ENCODE measurements at regions not wholly inside any gene's neighbourhood (a gene's known extent, or its start where the extent isn't known, plus 50 kb on each side); places are given as distances from the start of the nearest gene placed in this dataset.

GRCh38 chr5:6248132-6248531, 130.2 kb downstream of the MED10 start:
- Histone ChIP-seq H3K9ac (ENCODE audit: low read depth, low read length) (no peak overlapping the region), H3K4me1 (ENCODE audit: insufficient read depth, low read length) (no peaks in the 10 kb centered on the region)
- no peak for ATAC-seq (ENCODE audit: insufficient read depth, low read depth)

GRCh38 chr5:6246820-6247437, 131.4 kb downstream of the MED10 start:
- Histone ChIP-seq H3K9me3 (ENCODE audit: insufficient read depth, low read length, severe bottlenecking) (no peaks in the 10 kb centered on the region), H3K27ac (ENCODE audit: low read length) (no peak overlapping the region), H3K4me2 (ENCODE audit: insufficient read depth, low read length) (no peak overlapping the region), H3K79me2 (ENCODE audit: insufficient read depth, low read length) (no peaks in the 10 kb centered on the region), H3K9ac (ENCODE audit: low read depth, low read length) (no peak overlapping the region), H4K20me1 (ENCODE audit: insufficient read depth, low read length) (no peaks in the 10 kb centered on the region), H3K36me3 (ENCODE audit: insufficient read depth, low read length) (no peaks in the 10 kb centered on the region), H2AFZ (ENCODE audit: low read depth, low read length) (no peak overlapping the region), H3K4me3 (ENCODE audit: low read depth in 1 of 2, low read length in 2 of 2) (no peak overlapping the region), H3K4me1 (ENCODE audit: insufficient read depth, low read length) (no peaks in the 10 kb centered on the region), H3K27me3 (ENCODE audit: insufficient read depth, low read length, poor library complexity) (no peaks in the 10 kb centered on the region)
- ATAC-seq (ENCODE audit: insufficient read depth, low read depth) (no peak), DNase-seq (no peak)
- TF ChIP-seq EZH2 (IDR thresholded peaks at IDR 0.05; ENCODE audit: borderline replicate concordance, low read depth, low read length, severe bottlenecking): no peak
- TF ChIP-seq CTCF (IDR thresholded peaks at IDR 0.05; ENCODE audit: borderline replicate concordance, extremely low read depth, low read length, poor library complexity, severe bottlenecking): no peak

More at GRCh38 chr5:6248132-6248531, 130.2 kb downstream of the MED10 start:
- Histone ChIP-seq H2AFZ (ENCODE audit: low read depth, low read length) (no peak overlapping the region), H3K79me2 (ENCODE audit: insufficient read depth, low read length) (no peaks in the 10 kb centered on the region), H3K27ac (ENCODE audit: low read length) (no peak overlapping the region), H3K4me3 (ENCODE audit: low read depth in 1 of 2, low read length in 2 of 2) (no peak overlapping the region), H3K9me3 (ENCODE audit: insufficient read depth, low read length, severe bottlenecking) (no peaks in the 10 kb centered on the region), H3K36me3 (ENCODE audit: insufficient read depth, low read length) (no peaks in the 10 kb centered on the region), H4K20me1 (ENCODE audit: insufficient read depth, low read length) (no peaks in the 10 kb centered on the region), H3K27me3 (ENCODE audit: insufficient read depth, low read length, poor library complexity) (no peaks in the 10 kb centered on the region), H3K4me2 (ENCODE audit: insufficient read depth, low read length) (no peak overlapping the region)
- DNase-seq: no peak
- TF ChIP-seq EZH2 (IDR thresholded peaks at IDR 0.05; ENCODE audit: borderline replicate concordance, low read depth, low read length, severe bottlenecking) (no peak), CTCF (IDR thresholded peaks at IDR 0.05; ENCODE audit: borderline replicate concordance, extremely low read depth, low read length, poor library complexity, severe bottlenecking) (no peak)

GRCh38 chr5:6244339-6244714, 134.0 kb downstream of the MED10 start:
- Histone ChIP-seq H3K27ac (ENCODE audit: low read length) (no peak overlapping the region), H3K36me3 (ENCODE audit: insufficient read depth, low read length) (no peaks in the 10 kb centered on the region), H3K4me3 (ENCODE audit: low read depth in 1 of 2, low read length in 2 of 2) (no peak overlapping the region), H3K4me2 (ENCODE audit: insufficient read depth, low read length) (no peak overlapping the region), H3K79me2 (ENCODE audit: insufficient read depth, low read length) (no peaks in the 10 kb centered on the region), H4K20me1 (ENCODE audit: insufficient read depth, low read length) (no peaks in the 10 kb centered on the region), H3K4me1 (ENCODE audit: insufficient read depth, low read length) (no peaks in the 10 kb centered on the region), H3K9me3 (ENCODE audit: insufficient read depth, low read length, severe bottlenecking) (no peaks in the 10 kb centered on the region), H3K27me3 (ENCODE audit: insufficient read depth, low read length, poor library complexity) (no peaks in the 10 kb centered on the region), H3K9ac (ENCODE audit: low read depth, low read length) (no peak overlapping the region), H2AFZ (ENCODE audit: low read depth, low read length) (no peak overlapping the region)
- TF ChIP-seq EZH2 (IDR thresholded peaks at IDR 0.05; ENCODE audit: borderline replicate concordance, low read depth, low read length, severe bottlenecking) (no peak), CTCF (IDR thresholded peaks at IDR 0.05; ENCODE audit: borderline replicate concordance, extremely low read depth, low read length, poor library complexity, severe bottlenecking) (no peak)
- no peak for ATAC-seq (ENCODE audit: insufficient read depth, low read depth)
- DNase-seq: no peak
